ENCODE measurements at regions not wholly inside any gene's neighbourhood (a gene's known extent, or its start where the extent isn't known, plus 50 kb on each side); places are given as distances from the start of the nearest gene placed in this dataset.

GRCh38 chr21:40901691-40902090 is 54.7 kb upstream of the DSCAM start:
- no peak for DNase-seq (ENCODE audit: low read depth in 2 of 2)

GRCh38 chr21:40902299-40902698 is 55.3 kb upstream of the DSCAM start:
- no peak for DNase-seq (ENCODE audit: low read depth in 2 of 2)

- no peak for DNase-seq (ENCODE audit: low read depth in 2 of 2)
These were observed 56.0 kb upstream of the DSCAM start for GRCh38 chr21:40902993-40903392.

GRCh38 chr21:40905251-40905650 is 58.3 kb upstream of the DSCAM start:
- no peak for DNase-seq (ENCODE audit: low read depth in 2 of 2)

- DNase-seq (ENCODE audit: low read depth in 2 of 2) = no peak
These were observed 65.4 kb upstream of the DSCAM start for GRCh38 chr21:40912375-40912774.

- DNase-seq (ENCODE audit: low read depth in 2 of 2) = no peak
These were observed 68.2 kb upstream of the DSCAM start for GRCh38 chr21:40915114-40915513.

GRCh38 chr21:40923407-40923806 is 76.4 kb upstream of the DSCAM start:
- DNase-seq (ENCODE audit: low read depth in 2 of 2) = no peak

- no peak for DNase-seq (ENCODE audit: low read depth in 2 of 2)
These were observed 76.9 kb upstream of the DSCAM start for GRCh38 chr21:40923901-40924300.

GRCh38 chr21:40924641-40925040 is 77.7 kb upstream of the DSCAM start:
- no peak for DNase-seq (ENCODE audit: low read depth in 2 of 2)

GRCh38 chr21:40926238-40926637 is 79.3 kb upstream of the DSCAM start:
- no peak for DNase-seq (ENCODE audit: low read depth in 2 of 2)

- DNase-seq (ENCODE audit: low read depth in 2 of 2) = no peak
These were observed 82.9 kb upstream of the DSCAM start for GRCh38 chr21:40929833-40930232.

- DNase-seq (ENCODE audit: low read depth in 2 of 2) = no peak
These were observed 84.2 kb upstream of the DSCAM start for GRCh38 chr21:40931197-40931596.

- DNase-seq (ENCODE audit: low read depth in 2 of 2) = no peak
These were observed 89.2 kb upstream of the DSCAM start for GRCh38 chr21:40936178-40936577.

GRCh38 chr21:40936771-40937261 is 89.9 kb upstream of the DSCAM start:
- no peak for DNase-seq (ENCODE audit: low read depth in 2 of 2)

- no peak for DNase-seq (ENCODE audit: low read depth in 2 of 2)
These were observed 91.1 kb upstream of the DSCAM start for GRCh38 chr21:40938078-40938477.

GRCh38 chr21:40938611-40939010 is 91.7 kb upstream of the DSCAM start:
- DNase-seq (ENCODE audit: low read depth in 2 of 2) = no peak

GRCh38 chr21:40947713-40948112 is 100.8 kb upstream of the DSCAM start:
- DNase-seq (ENCODE audit: low read depth in 2 of 2) = no peak

GRCh38 chr21:40950970-40951369 is 104.0 kb upstream of the DSCAM start:
- no peak for DNase-seq (ENCODE audit: low read depth in 2 of 2)

GRCh38 chr21:40952551-40953323 is 105.8 kb upstream of the DSCAM start:
- DNase-seq (ENCODE audit: low read depth in 2 of 2) = no peak

- no peak for DNase-seq (ENCODE audit: low read depth in 2 of 2)
These were observed 117.7 kb upstream of the DSCAM start for GRCh38 chr21:40964691-40965090.

- no peak for DNase-seq (ENCODE audit: low read depth in 2 of 2)
These were observed 120.8 kb upstream of the DSCAM start for GRCh38 chr21:40967771-40968170.

- no peak for DNase-seq (ENCODE audit: low read depth in 2 of 2)
These were observed 125.2 kb upstream of the DSCAM start for GRCh38 chr21:40972151-40972550.

- no peak for DNase-seq (ENCODE audit: low read depth in 2 of 2)
These were observed 129.5 kb upstream of the DSCAM start for GRCh38 chr21:40976198-40977109.
